ENCODE measurements at regions not wholly inside any gene's neighbourhood (a gene's known extent, or its start where the extent isn't known, plus 50 kb on each side); places are given as distances from the start of the nearest gene placed in this dataset.
"Not testable (repeated sequence)": the region's sequence is repeated elsewhere in the genome, so short reads cannot be mapped to it uniquely, and the experiment has no call there.

- no peak for DNase-seq
Measured at GRCh38 chr13:78060966-78061365, 142.3 kb upstream of the EDNRB start.

GRCh38 chr13:78056865-78057264, 138.2 kb upstream of the EDNRB start:
- not testable (repeated sequence) for DNase-seq

GRCh38 chr13:78054157-78054556, 135.5 kb upstream of the EDNRB start:
- DNase-seq, result no peak

GRCh38 chr13:78047151-78047550, 128.5 kb upstream of the EDNRB start:
- no peak for DNase-seq

GRCh38 chr13:78046331-78046730, 127.7 kb upstream of the EDNRB start:
- no peak for DNase-seq

GRCh38 chr13:78045916-78046315, 127.3 kb upstream of the EDNRB start:
- no peak for DNase-seq

- DNase-seq, result not testable (repeated sequence)
Measured at GRCh38 chr13:78041366-78041765, 122.7 kb upstream of the EDNRB start.

- DNase-seq, result no peak
Measured at GRCh38 chr13:78040205-78040830, 121.7 kb upstream of the EDNRB start.

- no peak for DNase-seq
Measured at GRCh38 chr13:78036841-78037240, 118.2 kb upstream of the EDNRB start.

- DNase-seq, result no peak
Measured at GRCh38 chr13:78035500-78035899, 116.9 kb upstream of the EDNRB start.

- no peak for DNase-seq
Measured at GRCh38 chr13:78033509-78033908, 114.9 kb upstream of the EDNRB start.

GRCh38 chr13:78032132-78032531, 113.5 kb upstream of the EDNRB start:
- no peak for DNase-seq

- DNase-seq, result no peak
Measured at GRCh38 chr13:78030341-78030896, 111.8 kb upstream of the EDNRB start.

GRCh38 chr13:78029901-78030300, 111.3 kb upstream of the EDNRB start:
- no peak for DNase-seq

- DNase-seq, result no peak
Measured at GRCh38 chr13:78028960-78029359, 110.3 kb upstream of the EDNRB start.

GRCh38 chr13:78024996-78025395, 106.4 kb upstream of the EDNRB start:
- no peak for DNase-seq

GRCh38 chr13:78022164-78022877, 103.7 kb upstream of the EDNRB start:
- DNase-seq, result peak; percentile 58

- no peak for DNase-seq
Measured at GRCh38 chr13:78020861-78021260, 102.2 kb upstream of the EDNRB start.

- no peak for DNase-seq
Measured at GRCh38 chr13:78015782-78016181, 97.2 kb upstream of the EDNRB start.

- no peak for DNase-seq
Measured at GRCh38 chr13:78012046-78012445, 93.4 kb upstream of the EDNRB start.

GRCh38 chr13:78004821-78005220, 86.2 kb upstream of the EDNRB start:
- no peak for DNase-seq

- DNase-seq, result no peak
Measured at GRCh38 chr13:77999746-78000145, 81.1 kb upstream of the EDNRB start.

GRCh38 chr13:77994166-77994565, 75.5 kb upstream of the EDNRB start:
- DNase-seq, result no peak

GRCh38 chr13:77991003-77991402, 72.4 kb upstream of the EDNRB start:
- no peak for DNase-seq

- DNase-seq, result no peak
Measured at GRCh38 chr13:77989281-77989680, 70.7 kb upstream of the EDNRB start.

Measured in CD4-positive, alpha-beta T cell treated with Interleukin-17A for 1 hour (primary cell).